Ovary (tissue), 7 donors: ENCODE measurements at regions not wholly inside any gene's neighbourhood (a gene's known extent, or its start where the extent isn't known, plus 50 kb on each side); places are given as distances from the start of the nearest gene placed in this dataset.
"Not testable (repeated sequence)": the region's sequence is repeated elsewhere in the genome, so short reads cannot be mapped to it uniquely, and the experiment has no call there.

Source experiments
- DNase-seq, 5 donors: peaks; one replicate each; pipeline ENCODE4 v3.0.0-alpha.2; 2019 to 2020
- H3K27ac ChIP-seq, 2 donors: fragments of 200-600 bp; one replicate each; pipeline versions ENCODE4 v1.5.1 to v1.8.0; 2019 to 2022
- H3K27me3 ChIP-seq: fragments of 200-600 bp; one replicate; pipeline ENCODE4 v1.8.0; 2022
- H3K36me3 ChIP-seq: fragments of 200-600 bp; sonication (generic); one replicate; pipeline ENCODE4 v1.5.1; 2019
- H3K4me1 ChIP-seq: one replicate; pipeline ENCODE4 v1.8.1; 2013; ENCODE audit warnings: mild to moderate bottlenecking, moderate library complexity; ENCODE audit not compliant: insufficient read depth
- H3K4me3 ChIP-seq: fragments of 200-600 bp; sonication (generic); one replicate; pipeline ENCODE4 v1.5.1; 2017
- H3K9me3 ChIP-seq, 2 donors: fragments of 200-600 bp in 1 of 2; sonication (generic) in 1 of 2; one replicate each; pipeline versions ENCODE4 v1.5.1 to v1.8.1; 2013 to 2019; ENCODE audit warnings: mild to moderate bottlenecking in 1 of 2, moderate library complexity in 1 of 2
- EP300 ChIP-seq: sonication (generic); formaldehyde crosslinking; IDR thresholded peaks from one replicate; pipeline ENCODE4 v1.6.1; 2017; ENCODE audit warnings: antibody characterized with exemption
- POLR2A ChIP-seq: fragments of 450-650 bp; IDR thresholded peaks from one replicate; pipeline ENCODE4 v1.6.1; 2017; ENCODE audit warnings: antibody characterized with exemption, mild to moderate bottlenecking, moderate library complexity
- WGBS, 3 donors: extraction: QIAGEN DNeasy Blood & Tissue Kit in 1 of 3; methylation state at CpG; one replicate each; pipeline versions ENCODE4 v1.1.5 to v1.1.7; 2013 to 2017; 5-methylcytosine and 5-hydroxymethylcytosine counted together
- intact Hi-C, 4 donors: fragments of 100-400 bp; cut with DNase I; formaldehyde crosslinking; loops; one replicate each; pipeline versions ENCODE4 v1.11.0 to v1.15.1; 2022 to 2023
- TF ChIP-seq, protein P1 (sequence below), 3 donors: fragments of 450-650 bp in 2 of 3; fragments of 200-600 bp in 1 of 3; IDR thresholded peaks; one replicate each; pipeline versions ENCODE4 v1.5.1 to v1.8.0; 2016 to 2022; ENCODE audit warnings: antibody characterized with exemption in 3 of 3, mild to moderate bottlenecking in 1 of 3
- donor health status: DM: no; HTN: no; CAD: no; lungs with moderate emphysema.
- donor health status: DM: no; HTN: no; CAD: no.
- donor health status: Bipolar disorder and iron deficiency.
- donor health status: DM: no; HTN: no; CAD: no.
- donor health status: DM: yes; HTN: yes; CAD: no.

DNA sequence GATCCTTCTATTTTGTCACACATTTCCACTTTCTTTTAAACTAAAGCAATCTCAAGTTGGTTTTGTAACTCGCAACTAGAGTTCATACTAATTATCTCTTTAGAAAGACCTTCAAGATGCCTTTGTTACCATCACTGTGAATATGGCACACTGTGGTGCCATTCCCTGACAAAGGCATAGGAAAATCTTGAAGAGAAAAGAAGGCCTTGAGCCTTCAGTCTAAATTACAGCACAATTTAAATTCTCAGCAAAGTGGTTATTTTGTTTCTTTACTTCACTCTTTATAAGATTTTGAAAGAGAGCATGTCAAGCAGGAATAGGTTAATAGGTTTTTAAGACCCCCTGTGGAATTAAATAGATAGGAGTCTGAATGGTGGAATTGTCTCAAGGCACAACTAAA lies 89.0 kb upstream of the BANK1 start:
- Histone ChIP-seq H3K4me1 (no peaks in the 10 kb centered on the region), H3K27me3 (no peaks in the 10 kb centered on the region), H3K27ac (no peak overlapping the region), H3K9me3 (no peaks in the 10 kb centered on the region), H3K4me3 (no peak overlapping the region), H3K36me3 (no peaks in the 10 kb centered on the region)
- WGBS, 3 donors = 95 to 98% (median 95%) methylated on average over 1 of the region's 1 CpG
- TF ChIP-seq, protein P1, sequence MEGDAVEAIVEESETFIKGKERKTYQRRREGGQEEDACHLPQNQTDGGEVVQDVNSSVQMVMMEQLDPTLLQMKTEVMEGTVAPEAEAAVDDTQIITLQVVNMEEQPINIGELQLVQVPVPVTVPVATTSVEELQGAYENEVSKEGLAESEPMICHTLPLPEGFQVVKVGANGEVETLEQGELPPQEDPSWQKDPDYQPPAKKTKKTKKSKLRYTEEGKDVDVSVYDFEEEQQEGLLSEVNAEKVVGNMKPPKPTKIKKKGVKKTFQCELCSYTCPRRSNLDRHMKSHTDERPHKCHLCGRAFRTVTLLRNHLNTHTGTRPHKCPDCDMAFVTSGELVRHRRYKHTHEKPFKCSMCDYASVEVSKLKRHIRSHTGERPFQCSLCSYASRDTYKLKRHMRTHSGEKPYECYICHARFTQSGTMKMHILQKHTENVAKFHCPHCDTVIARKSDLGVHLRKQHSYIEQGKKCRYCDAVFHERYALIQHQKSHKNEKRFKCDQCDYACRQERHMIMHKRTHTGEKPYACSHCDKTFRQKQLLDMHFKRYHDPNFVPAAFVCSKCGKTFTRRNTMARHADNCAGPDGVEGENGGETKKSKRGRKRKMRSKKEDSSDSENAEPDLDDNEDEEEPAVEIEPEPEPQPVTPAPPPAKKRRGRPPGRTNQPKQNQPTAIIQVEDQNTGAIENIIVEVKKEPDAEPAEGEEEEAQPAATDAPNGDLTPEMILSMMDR (IDR thresholded peaks at IDR 0.05) = no peak
- no peak for TF ChIP-seq EP300
- TF ChIP-seq POLR2A = no peak
- intact Hi-C loops = no loop called here
- no peak for DNase-seq

DNA sequence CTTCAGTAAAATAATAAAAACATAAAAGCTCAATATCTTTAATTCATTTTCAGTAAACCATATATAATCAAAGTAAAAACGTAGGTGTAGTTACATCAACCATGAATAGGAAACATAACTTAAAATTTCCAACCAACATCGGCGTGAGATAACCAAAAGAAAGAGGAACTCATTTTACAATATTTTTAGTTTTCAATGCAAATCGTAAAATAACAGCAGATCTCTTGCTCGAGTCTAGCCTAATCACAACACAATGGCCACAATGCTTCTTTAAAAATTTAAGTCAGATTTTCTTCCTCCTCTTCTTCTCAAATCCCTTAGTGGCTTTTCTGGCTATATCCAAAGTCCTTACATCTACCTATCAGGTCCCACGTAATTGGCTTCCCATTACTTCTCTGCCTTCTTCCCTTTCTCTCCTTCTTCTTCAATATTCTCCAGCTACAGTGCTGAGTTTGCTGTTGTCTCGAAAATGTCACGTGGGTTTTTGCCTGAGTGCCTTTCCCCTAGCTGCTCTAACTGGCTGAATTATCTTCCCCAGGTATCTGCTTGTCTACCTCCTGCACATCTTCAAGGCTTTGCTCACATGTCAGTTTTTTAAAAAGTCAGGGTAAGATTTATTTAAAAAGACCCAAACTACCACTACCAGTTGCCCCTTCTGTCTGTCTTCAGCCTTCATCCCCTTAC lies 90.9 kb upstream of the BANK1 start:
- Histone ChIP-seq H3K4me3 (no peak overlapping the region), H3K36me3 (no peaks in the 10 kb centered on the region), H3K27me3 (no peaks in the 10 kb centered on the region), H3K9me3 (no peaks in the 10 kb centered on the region), H3K4me1 (no peaks in the 10 kb centered on the region), H3K27ac (no peak overlapping the region)
- DNase-seq = no peak
- TF ChIP-seq POLR2A = no peak
- intact Hi-C loops = no loop called here
- 85 to 89% (median 88%) methylated on average over 8 of the region's 8 CpGs for WGBS, 3 donors

DNA sequence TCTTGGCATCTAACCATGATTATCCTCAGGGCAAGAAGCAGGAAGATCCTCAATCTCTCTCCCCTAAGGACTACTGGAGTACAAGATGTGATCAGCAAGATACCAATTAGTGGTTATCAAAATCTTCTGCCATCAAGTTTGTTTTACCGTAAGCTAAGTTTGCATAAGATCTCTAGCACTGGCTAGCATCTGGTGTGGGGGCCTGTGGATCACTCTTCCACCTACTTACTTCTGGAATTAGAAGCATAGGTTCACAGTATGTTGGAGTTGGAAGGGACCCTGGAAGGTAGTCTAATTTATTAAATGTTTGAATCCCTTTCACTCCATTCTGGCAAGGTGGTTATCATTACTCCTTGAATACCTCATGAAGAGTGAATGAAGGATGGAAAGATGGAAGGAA lies 93.3 kb upstream of the BANK1 start:
- no peaks in the 10 kb centered on the region for H3K4me1 ChIP-seq
- intact Hi-C loops = no loop called here
- no peaks in the 10 kb centered on the region for H3K9me3 ChIP-seq
- no peaks in the 10 kb centered on the region for H3K36me3 ChIP-seq
- WGBS, 3 donors = 96 to 100% (median 98%) methylated on average over 1 of the region's 1 CpG
- TF ChIP-seq, protein P1 (IDR thresholded peaks at IDR 0.05) = no peak
- TF ChIP-seq EP300 = no peak
- TF ChIP-seq POLR2A = no peak
- H3K27me3 ChIP-seq = no peaks in the 10 kb centered on the region
- no peak overlapping the region for H3K4me3 ChIP-seq
- no peak overlapping the region for H3K27ac ChIP-seq
- DNase-seq = no peak

DNA sequence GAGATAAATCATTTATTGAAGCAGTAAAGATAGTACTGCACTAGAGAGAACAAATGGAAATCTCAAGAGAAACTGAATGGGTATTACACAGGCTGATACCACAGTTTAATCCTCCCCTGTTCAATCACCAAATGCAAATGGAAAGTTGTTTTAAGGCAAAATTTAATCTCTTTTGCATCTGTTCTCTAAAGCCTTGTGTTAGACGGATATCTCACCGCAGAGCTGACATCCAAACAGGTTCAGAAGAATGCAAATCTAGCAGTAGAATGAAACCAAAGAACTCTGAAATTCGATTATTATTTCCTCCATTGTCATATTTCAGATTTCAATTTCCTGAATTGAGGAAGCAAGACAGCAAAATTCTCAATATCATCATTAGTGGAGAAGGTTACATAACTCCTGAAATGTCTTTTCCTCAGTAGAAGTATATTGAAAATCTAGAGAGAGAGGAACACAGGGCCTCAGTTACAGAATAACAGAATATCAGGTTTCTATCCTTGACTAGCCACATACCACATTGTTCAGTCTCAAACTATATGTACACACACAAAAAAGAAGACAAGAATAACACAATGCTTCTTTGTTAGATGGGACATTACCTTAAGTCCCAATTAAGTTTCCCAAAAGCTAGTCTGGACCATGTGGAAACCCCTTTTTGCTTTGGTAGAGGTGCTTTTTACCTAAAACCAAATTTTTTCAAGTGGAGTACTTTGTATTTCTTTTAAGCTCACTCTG lies 94.1 kb upstream of the BANK1 start:
- H3K27ac ChIP-seq = no peak overlapping the region
- no peaks in the 10 kb centered on the region for H3K36me3 ChIP-seq
- 90 to 93% (median 91%) methylated on average over 3 of the region's 3 CpGs for WGBS, 3 donors
- no peak for TF ChIP-seq POLR2A
- no peak overlapping the region for H3K4me3 ChIP-seq
- H3K4me1 ChIP-seq = no peaks in the 10 kb centered on the region
- H3K27me3 ChIP-seq = no peaks in the 10 kb centered on the region
- DNase-seq = no peak
- H3K9me3 ChIP-seq = no peaks in the 10 kb centered on the region
- intact Hi-C loops = no loop called here

DNA sequence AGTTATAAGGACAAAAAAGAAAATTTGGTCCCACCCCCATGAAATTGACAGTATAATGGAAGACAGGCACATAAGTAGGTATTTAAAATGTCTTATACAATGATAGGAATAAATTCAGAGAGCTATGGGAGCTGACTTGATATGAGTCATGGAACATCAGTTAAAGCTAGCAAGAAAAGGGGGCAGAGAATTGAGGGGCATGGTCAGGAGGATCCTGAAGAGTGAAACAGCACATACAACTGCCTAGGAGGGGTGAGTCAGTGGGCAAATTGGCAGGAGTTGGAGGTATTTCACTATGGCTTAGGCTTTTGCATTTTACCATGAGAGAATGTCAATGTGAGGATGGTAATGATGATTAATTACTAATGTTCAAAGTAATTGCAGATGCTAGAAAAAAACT lies 95.4 kb upstream of the BANK1 start:
- no peak overlapping the region for H3K27ac ChIP-seq
- no peaks in the 10 kb centered on the region for H3K27me3 ChIP-seq
- no peaks in the 10 kb centered on the region for H3K36me3 ChIP-seq
- no peak for DNase-seq
- H3K9me3 ChIP-seq = no peaks in the 10 kb centered on the region
- no peaks in the 10 kb centered on the region for H3K4me1 ChIP-seq
- no peak overlapping the region for H3K4me3 ChIP-seq
- intact Hi-C loops = no loop called here
- TF ChIP-seq, protein P1 (IDR thresholded peaks at IDR 0.05) = no peak
- TF ChIP-seq EP300 (no peak), POLR2A (no peak)

DNA sequence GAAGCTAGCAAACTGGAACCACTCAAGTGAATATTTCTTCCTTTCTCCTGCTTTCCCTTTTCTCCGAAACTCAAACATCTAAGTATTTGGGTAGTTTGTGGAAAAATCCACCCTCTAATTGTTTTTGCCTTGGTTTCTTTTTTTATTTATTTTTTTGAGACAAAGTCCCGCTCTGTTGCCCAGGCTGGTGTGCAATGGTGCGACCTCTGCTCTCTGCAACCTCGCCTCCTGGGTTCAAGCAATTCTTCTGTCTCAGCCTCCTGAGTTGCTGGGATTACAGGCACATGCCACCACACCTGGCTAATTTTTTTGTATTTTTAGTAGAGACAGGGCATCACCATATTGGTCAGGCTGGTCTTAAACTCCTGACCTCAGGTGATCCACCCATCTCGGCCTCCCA lies 96.1 kb upstream of the BANK1 start:
- H3K4me3 ChIP-seq, H3K9me3 ChIP-seq, intact Hi-C loops, H3K27ac ChIP-seq, H3K36me3 ChIP-seq, H3K27me3 ChIP-seq, H3K4me1 ChIP-seq, DNase-seq: not testable (repeated sequence)
- 81 to 93% (median 87%) methylated on average over 5 of the region's 5 CpGs for WGBS, 3 donors
